Rectal smooth muscle tissue (tissue), 1 donor: ENCODE measurements at regions not wholly inside any gene's neighbourhood (a gene's known extent, or its start where the extent isn't known, plus 50 kb on each side); places are given as distances from the start of the nearest gene placed in this dataset.

Experiments
- H3K27ac ChIP-seq: one replicate; pipeline ENCODE4 v1.7.0; 2013; ENCODE audit warnings: low read depth, low read length, inconsistent platforms
- H3K27me3 ChIP-seq: one replicate; pipeline ENCODE4 v1.7.0; 2013; ENCODE audit warnings: low read length; ENCODE audit not compliant: control insufficient read depth, insufficient read depth
- H3K36me3 ChIP-seq: one replicate; pipeline ENCODE4 v1.7.0; 2013; ENCODE audit warnings: low read length; ENCODE audit not compliant: control insufficient read depth, insufficient read depth
- H3K4me1 ChIP-seq: one replicate; pipeline ENCODE4 v1.7.0; 2013; ENCODE audit warnings: low read length; ENCODE audit not compliant: control insufficient read depth, insufficient read depth
- H3K4me3 ChIP-seq: one replicate; pipeline ENCODE4 v1.7.0; 2013; ENCODE audit warnings: low read length
- H3K9ac ChIP-seq: one replicate; pipeline ENCODE4 v1.7.0; 2013; ENCODE audit warnings: low read length

DNA sequence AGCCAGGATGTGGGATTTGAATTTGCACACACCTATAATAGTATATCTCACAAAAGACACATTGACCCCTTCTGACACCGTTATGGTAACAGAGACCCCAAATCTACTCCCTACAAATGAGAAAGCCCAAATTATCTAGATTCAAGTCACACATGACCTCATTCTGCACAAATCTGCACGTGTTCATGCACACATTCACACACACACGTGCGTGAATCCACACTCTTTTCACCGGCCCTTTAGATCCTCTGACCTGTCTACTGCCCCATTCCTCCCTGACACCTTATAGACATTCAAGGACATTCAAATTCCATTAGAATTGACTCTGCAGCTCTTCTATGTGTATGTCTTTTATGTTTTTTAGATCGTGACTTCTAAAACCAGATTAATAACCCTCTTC lies 627.8 kb upstream of the ID2 start:
- no peaks in the 10 kb centered on the region for H3K4me1 ChIP-seq
- H3K27me3 ChIP-seq: no peaks in the 10 kb centered on the region
- H3K9ac ChIP-seq: no peak overlapping the region
- no peaks in the 10 kb centered on the region for H3K36me3 ChIP-seq
- no peak overlapping the region for H3K4me3 ChIP-seq
- H3K27ac ChIP-seq: no peak overlapping the region

DNA sequence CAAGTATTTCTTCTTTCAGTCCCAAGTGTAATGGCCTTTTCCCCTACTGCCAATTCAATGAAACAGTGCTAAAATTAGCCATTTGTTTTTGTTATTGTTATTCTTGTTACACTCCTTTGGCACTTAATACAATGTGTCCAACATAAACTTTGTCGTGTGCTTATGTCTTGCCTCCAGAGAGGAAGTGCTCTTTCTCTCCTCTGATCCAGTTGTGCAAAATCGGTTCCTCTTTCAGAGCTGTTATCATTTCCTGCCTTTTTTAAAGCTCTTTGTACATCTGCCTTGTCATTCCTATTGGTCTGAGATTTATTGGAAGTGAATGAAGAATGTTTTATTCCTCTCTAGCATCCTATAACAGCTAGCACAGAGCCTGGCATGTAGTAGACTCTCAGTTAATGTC lies 623.2 kb upstream of the ID2 start:
- no peaks in the 10 kb centered on the region for H3K27me3 ChIP-seq
- no peak overlapping the region for H3K27ac ChIP-seq
- no peaks in the 10 kb centered on the region for H3K36me3 ChIP-seq
- H3K9ac ChIP-seq: no peak overlapping the region
- no peaks in the 10 kb centered on the region for H3K4me1 ChIP-seq
- no peak overlapping the region for H3K4me3 ChIP-seq

DNA sequence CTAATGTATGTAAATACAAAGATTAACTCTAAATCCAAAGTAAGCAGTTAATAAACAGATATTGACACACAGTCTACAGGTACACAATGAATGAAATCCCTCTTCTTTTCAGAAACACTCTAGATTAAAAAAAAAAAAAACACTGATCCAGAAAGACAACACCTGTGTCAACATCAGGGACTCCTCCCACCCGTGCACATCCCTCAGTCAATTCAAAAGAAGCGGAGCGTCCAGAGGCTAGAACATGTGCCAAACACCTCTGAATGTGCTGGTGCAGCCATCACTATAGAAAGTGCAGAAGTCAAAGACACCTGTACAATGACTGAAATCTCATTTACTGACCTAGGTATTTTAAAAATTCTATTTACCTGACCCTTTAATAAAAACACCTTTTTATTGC lies 622.6 kb upstream of the ID2 start:
- Histone ChIP-seq H3K9ac (no peak overlapping the region), H3K4me3 (no peak overlapping the region), H3K27ac (no peak overlapping the region), H3K4me1 (no peaks in the 10 kb centered on the region), H3K36me3 (no peaks in the 10 kb centered on the region), H3K27me3 (no peaks in the 10 kb centered on the region)

DNA sequence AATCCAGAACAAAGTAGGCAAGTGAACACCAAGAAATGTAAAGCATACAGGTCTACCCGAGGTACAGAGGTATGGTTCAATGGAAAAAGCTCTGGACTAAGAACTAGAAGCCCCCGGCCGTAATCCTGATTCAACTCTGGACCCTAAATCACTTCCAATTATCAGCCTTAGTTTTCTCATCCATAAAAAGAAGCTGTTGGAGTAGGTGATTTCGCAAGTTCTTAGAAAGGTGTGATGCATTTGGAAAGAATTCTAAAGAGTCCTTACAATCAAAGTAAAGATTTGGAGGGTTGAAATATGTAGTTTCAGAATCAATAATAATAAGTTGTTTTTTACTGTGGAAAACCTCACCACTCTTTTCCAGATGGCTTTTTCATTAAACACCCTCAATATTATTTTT lies 622.1 kb upstream of the ID2 start:
- Histone ChIP-seq H3K4me3 (no peak overlapping the region), H3K4me1 (no peaks in the 10 kb centered on the region), H3K27me3 (no peaks in the 10 kb centered on the region), H3K27ac (no peak overlapping the region), H3K9ac (no peak overlapping the region), H3K36me3 (no peaks in the 10 kb centered on the region)

DNA sequence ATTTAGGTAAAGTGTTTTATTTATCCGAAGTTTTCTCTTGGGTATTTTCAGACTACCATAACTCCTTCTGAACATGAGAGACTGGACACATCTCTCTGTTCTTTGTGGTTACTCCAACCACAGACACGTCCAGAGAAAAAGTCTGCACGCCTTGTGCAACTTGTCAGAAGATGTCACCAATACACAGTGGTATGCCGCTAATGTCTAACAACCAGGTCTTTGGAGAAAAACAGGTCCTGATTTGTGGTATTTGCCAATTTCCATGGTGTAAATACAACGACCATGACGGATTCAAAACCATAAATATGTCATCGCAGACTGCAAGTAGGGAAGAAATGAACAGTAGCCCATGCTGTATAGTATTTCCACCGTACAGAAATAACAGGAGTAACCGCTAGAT lies 620.6 kb upstream of the ID2 start:
- no peaks in the 10 kb centered on the region for H3K4me1 ChIP-seq
- H3K9ac ChIP-seq: no peak overlapping the region
- H3K4me3 ChIP-seq: no peak overlapping the region
- no peak overlapping the region for H3K27ac ChIP-seq
- H3K36me3 ChIP-seq: no peaks in the 10 kb centered on the region
- H3K27me3 ChIP-seq: no peaks in the 10 kb centered on the region

GRCh38 chr2:8064603-8065002 lies 617.3 kb upstream of the ID2 start:
- Histone ChIP-seq H3K4me1 (no peaks in the 10 kb centered on the region), H3K9ac (no peak overlapping the region), H3K27ac (no peak overlapping the region), H3K27me3 (no peaks in the 10 kb centered on the region), H3K4me3 (no peak overlapping the region), H3K36me3 (no peaks in the 10 kb centered on the region)

GRCh38 chr2:8065191-8065590 lies 616.7 kb upstream of the ID2 start:
- H3K4me3 ChIP-seq: no peak overlapping the region
- H3K4me1 ChIP-seq: no peaks in the 10 kb centered on the region
- no peak overlapping the region for H3K9ac ChIP-seq
- no peaks in the 10 kb centered on the region for H3K27me3 ChIP-seq
- no peaks in the 10 kb centered on the region for H3K36me3 ChIP-seq
- no peak overlapping the region for H3K27ac ChIP-seq

- H3K36me3 ChIP-seq: no peaks in the 10 kb centered on the region
- no peak overlapping the region for H3K27ac ChIP-seq
- H3K27me3 ChIP-seq: no peaks in the 10 kb centered on the region
- H3K4me1 ChIP-seq: no peaks in the 10 kb centered on the region
- no peak overlapping the region for H3K9ac ChIP-seq
- no peak overlapping the region for H3K4me3 ChIP-seq
Observed at GRCh38 chr2:8067784-8068336, 614.0 kb upstream of the ID2 start.

GRCh38 chr2:8072907-8073306 lies 608.9 kb upstream of the ID2 start:
- no peak overlapping the region for H3K27ac ChIP-seq
- H3K27me3 ChIP-seq: no peaks in the 10 kb centered on the region
- H3K4me1 ChIP-seq: no peaks in the 10 kb centered on the region
- no peak overlapping the region for H3K9ac ChIP-seq
- H3K36me3 ChIP-seq: no peaks in the 10 kb centered on the region
- no peak overlapping the region for H3K4me3 ChIP-seq

DNA sequence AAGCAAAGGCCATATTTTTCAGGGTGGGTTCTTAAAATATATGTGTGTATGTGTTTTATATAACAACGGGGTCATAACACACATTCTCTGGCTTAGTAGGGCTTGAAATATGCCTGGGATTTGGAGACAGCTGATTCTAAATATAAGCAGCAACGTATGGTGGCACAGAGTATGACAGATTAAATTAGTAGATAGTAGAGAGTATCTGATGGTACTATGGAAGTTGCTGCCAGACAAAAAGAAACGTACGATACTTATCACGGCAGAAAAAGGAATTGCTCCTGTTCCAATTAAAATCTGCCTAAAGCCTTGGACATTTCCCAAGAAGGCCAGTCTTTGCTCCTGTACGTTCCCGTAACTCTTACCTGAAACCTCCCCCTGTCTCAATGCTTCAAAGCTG lies 607.9 kb upstream of the ID2 start:
- Histone ChIP-seq H3K4me3 (no peak overlapping the region), H3K27ac (no peak overlapping the region), H3K9ac (no peak overlapping the region), H3K27me3 (no peaks in the 10 kb centered on the region), H3K36me3 (no peaks in the 10 kb centered on the region), H3K4me1 (no peaks in the 10 kb centered on the region)

- Histone ChIP-seq H3K36me3 (no peaks in the 10 kb centered on the region), H3K4me3 (no peak overlapping the region), H3K9ac (no peak overlapping the region), H3K27me3 (no peaks in the 10 kb centered on the region), H3K4me1 (no peaks in the 10 kb centered on the region), H3K27ac (no peak overlapping the region)
Observed at GRCh38 chr2:8076448-8077342, 605.2 kb upstream of the ID2 start.

DNA sequence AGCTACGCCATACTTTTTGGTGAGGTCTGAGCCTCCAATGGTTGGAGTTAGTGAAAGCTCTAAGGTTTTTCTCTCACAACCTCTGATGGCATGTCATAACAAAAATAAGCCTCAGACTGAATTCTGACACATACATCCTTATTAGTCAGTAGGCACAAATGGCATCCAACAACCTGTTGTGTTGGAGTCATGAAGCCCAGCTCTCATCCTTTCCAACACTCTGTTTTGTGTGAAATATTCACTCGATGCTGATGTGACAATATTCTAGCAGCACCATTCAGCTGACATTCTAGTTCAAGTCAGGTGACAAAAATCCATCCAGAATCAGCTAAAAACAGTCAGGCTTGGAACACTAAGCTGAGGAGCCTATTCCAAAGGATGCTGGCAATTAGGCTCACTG lies 603.2 kb upstream of the ID2 start:
- Histone ChIP-seq H3K27me3 (no peaks in the 10 kb centered on the region), H3K9ac (no peak overlapping the region), H3K4me3 (no peak overlapping the region), H3K27ac (no peak overlapping the region), H3K36me3 (no peaks in the 10 kb centered on the region), H3K4me1 (no peaks in the 10 kb centered on the region)

DNA sequence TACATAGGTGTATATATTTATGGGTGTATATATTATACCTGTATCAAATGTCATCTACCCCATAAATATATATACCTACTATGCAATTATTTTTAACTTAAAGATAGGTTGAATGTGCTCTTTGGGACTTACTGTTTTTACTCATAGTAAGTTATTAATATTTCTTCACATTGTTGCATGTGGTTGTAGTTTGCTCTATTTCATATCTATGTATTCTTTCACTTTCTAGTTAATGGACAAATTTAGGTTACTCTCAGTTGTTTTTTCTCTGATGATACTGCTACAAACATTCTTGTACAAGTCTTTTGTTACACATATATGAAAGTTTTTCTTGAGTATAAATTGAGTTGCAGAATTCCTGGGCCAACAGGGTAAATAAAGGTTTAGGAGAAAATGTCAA lies 601.8 kb upstream of the ID2 start:
- Histone ChIP-seq H3K27ac (no peak overlapping the region), H3K27me3 (no peaks in the 10 kb centered on the region), H3K9ac (no peak overlapping the region), H3K4me3 (no peak overlapping the region), H3K36me3 (no peaks in the 10 kb centered on the region), H3K4me1 (no peaks in the 10 kb centered on the region)
